CD14-positive monocyte (primary cell): ENCODE measurements at regions not wholly inside any gene's neighbourhood (a gene's known extent, or its start where the extent isn't known, plus 50 kb on each side); places are given as distances from the start of the nearest gene placed in this dataset.

Source experiments
- DNase-seq, 3 donors: peaks; one replicate each; pipeline ENCODE4 v3.0.0-alpha.2; 2011 to 2022
- H2AFZ ChIP-seq: 2 replicates; pipeline ENCODE4 v1.6.0; 2012; ENCODE audit warnings: mild to moderate bottlenecking, low read depth, low read length, inconsistent platforms; ENCODE audit not compliant: insufficient read depth, poor library complexity, severe bottlenecking
- H3K27ac ChIP-seq, 2 donors: 1 replicate in 1 of 2; 2 replicates in 1 of 2; pipeline ENCODE4 v1.5.1; 2012 to 2013; ENCODE audit warnings: low read length in 2 of 2, control low read depth in 1 of 2, inconsistent platforms in 1 of 2, low read depth in 1 of 2, mild to moderate bottlenecking in 1 of 2
- H3K27me3 ChIP-seq, 2 donors: one replicate each; pipeline versions ENCODE4 v1.6.0 to v1.6.1; 2011 to 2013; ENCODE audit warnings: low read length in 2 of 2; ENCODE audit not compliant: control insufficient read depth in 2 of 2, insufficient read depth in 2 of 2
- H3K36me3 ChIP-seq, 2 donors: replicated peaks in 1 of 2; 1 replicate in 1 of 2; 2 replicates in 1 of 2; pipeline versions ENCODE4 v1.5.1 to v1.6.1; 2012 to 2013; ENCODE audit warnings: low read length in 2 of 2, control low read depth in 1 of 2, inconsistent platforms in 1 of 2, mild to moderate bottlenecking in 1 of 2; ENCODE audit not compliant: insufficient read depth in 2 of 2, control insufficient read depth in 1 of 2
- H3K4me1 ChIP-seq, 2 donors: 1 replicate in 1 of 2; 2 replicates in 1 of 2; pipeline versions ENCODE4 v1.5.1 to v1.6.1; 2012 to 2013; ENCODE audit warnings: low read length in 2 of 2, control low read depth in 1 of 2, inconsistent platforms in 1 of 2, mild to moderate bottlenecking in 1 of 2, moderate library complexity in 1 of 2; ENCODE audit not compliant: insufficient read depth in 2 of 2, control insufficient read depth in 1 of 2
- H3K4me2 ChIP-seq: replicated peaks from 2 replicates; pipeline ENCODE3; 2012; ENCODE audit warnings: low read length, moderate library complexity, mild to moderate bottlenecking; ENCODE audit not compliant: poor library complexity, severe bottlenecking; ENCODE audit errors: extremely low read depth
- H3K4me3 ChIP-seq, 3 experiments: fragments of 200-600 bp in 1 of 3; sonication (generic) in 1 of 3; replicated peaks in 1 of 3; 1 replicate in 2 of 3; 2 replicates in 1 of 3; pipeline ENCODE4 v1.5.1; 2011 to 2013; ENCODE audit warnings: low read length in 3 of 3, mild to moderate bottlenecking in 3 of 3, control low read depth in 2 of 3, low read depth in 2 of 3, inconsistent platforms in 1 of 3, moderate library complexity in 1 of 3
- H3K79me2 ChIP-seq: 2 replicates; pipeline ENCODE4 v1.6.0; 2012; ENCODE audit warnings: mild to moderate bottlenecking, control low read depth, inconsistent platforms, low read length, moderate library complexity; ENCODE audit not compliant: insufficient read depth
- H3K9ac ChIP-seq: 2 replicates; pipeline ENCODE4 v1.6.0; 2017; ENCODE audit warnings: low read length, mild to moderate bottlenecking; ENCODE audit not compliant: insufficient read depth, poor library complexity, severe bottlenecking
- H3K9me3 ChIP-seq, 2 donors: replicated peaks in 1 of 2; 1 replicate in 1 of 2; 2 replicates in 1 of 2; pipeline versions ENCODE4 v1.5.1 to v1.6.1; 2012 to 2013; ENCODE audit warnings: low read length in 2 of 2, control low read depth in 1 of 2; ENCODE audit not compliant: control insufficient read depth in 1 of 2, insufficient read depth in 1 of 2
- H4K20me1 ChIP-seq: 2 replicates; pipeline ENCODE4 v1.6.0; 2012; ENCODE audit warnings: mild to moderate bottlenecking, low read length, control low read depth, moderate library complexity; ENCODE audit not compliant: insufficient read depth
- H3K27ac Mint-ChIP-seq, 7 donors: one replicate each; pipeline ENCODE4 v1.8.0; 2020; ENCODE audit warnings: mild to moderate bottlenecking in 7 of 7, mixed read lengths in 7 of 7, moderate library complexity in 6 of 7, inconsistent platforms in 2 of 7
- H3K27me3 Mint-ChIP-seq, 3 donors: one replicate each; pipeline ENCODE4 v1.8.0; 2021 to 2022; ENCODE audit warnings: low read depth in 3 of 3, mild to moderate bottlenecking in 3 of 3, mixed read lengths in 3 of 3, moderate library complexity in 3 of 3, inconsistent platforms in 1 of 3
- H3K36me3 Mint-ChIP-seq, 2 donors: one replicate each; pipeline ENCODE4 v1.8.0; 2020; ENCODE audit warnings: mixed read lengths in 2 of 2, inconsistent platforms in 1 of 2, mild to moderate bottlenecking in 1 of 2
- H3K4me1 Mint-ChIP-seq: one replicate; pipeline ENCODE4 v1.8.0; 2020; ENCODE audit warnings: mild to moderate bottlenecking, mixed read lengths
- H3K4me3 Mint-ChIP-seq, 2 donors: one replicate each; pipeline ENCODE4 v1.8.0; 2020; ENCODE audit warnings: mild to moderate bottlenecking in 2 of 2, mixed read lengths in 2 of 2, moderate library complexity in 1 of 2
- H3K9me3 Mint-ChIP-seq, 7 donors: one replicate each; pipeline ENCODE4 v1.8.0; 2020 to 2022; ENCODE audit warnings: mixed read lengths in 7 of 7, mild to moderate bottlenecking in 6 of 7, moderate library complexity in 6 of 7, inconsistent platforms in 2 of 7
- WGBS: methylation state at CpG from one replicate; pipeline ENCODE4 v1.1.5; 2013; ENCODE audit warnings: missing lambda C conversion rate; ENCODE audit not compliant: insufficient coverage; 5-methylcytosine and 5-hydroxymethylcytosine counted together
- intact Hi-C, 2 donors: fragments of 100-400 bp; cut with micrococcal nuclease; formaldehyde crosslinking; loops; one replicate each; pipeline versions ENCODE4 v1.15.0 to v1.15.1; 2023
- TF ChIP-seq, protein P1 (sequence below): fragments of 200-600 bp; IDR thresholded peaks from one replicate; pipeline ENCODE4 v1.8.0; 2022; ENCODE audit warnings: antibody characterized with exemption, mild to moderate bottlenecking

GRCh38 chr4:57981123-57981522 is 870.9 kb upstream of the IGFBP7 start:
- H3K36me3 Mint-ChIP-seq, result no peaks in the 10 kb centered on the region
- Histone ChIP-seq H3K4me2 (no peak overlapping the region), H3K27ac (no peak overlapping the region), H3K79me2 (no peaks in the 10 kb centered on the region), H3K27me3 (no peaks in the 10 kb centered on the region), H3K9me3 (no peaks in the 10 kb centered on the region), H3K4me3 (no peak overlapping the region), H3K4me1 (no peaks in the 10 kb centered on the region), H3K9ac (no peak overlapping the region), H4K20me1 (no peaks in the 10 kb centered on the region), H3K36me3 (no peaks in the 10 kb centered on the region), H2AFZ (no peak overlapping the region)
- intact Hi-C loops, result no loop called here
- no peak overlapping the region for H3K4me3 Mint-ChIP-seq
- WGBS, result 85% methylated on average over 2 of the region's 5 CpGs
- H3K27ac Mint-ChIP-seq, result no peak overlapping the region
- no peak for DNase-seq
- TF ChIP-seq, protein P1, sequence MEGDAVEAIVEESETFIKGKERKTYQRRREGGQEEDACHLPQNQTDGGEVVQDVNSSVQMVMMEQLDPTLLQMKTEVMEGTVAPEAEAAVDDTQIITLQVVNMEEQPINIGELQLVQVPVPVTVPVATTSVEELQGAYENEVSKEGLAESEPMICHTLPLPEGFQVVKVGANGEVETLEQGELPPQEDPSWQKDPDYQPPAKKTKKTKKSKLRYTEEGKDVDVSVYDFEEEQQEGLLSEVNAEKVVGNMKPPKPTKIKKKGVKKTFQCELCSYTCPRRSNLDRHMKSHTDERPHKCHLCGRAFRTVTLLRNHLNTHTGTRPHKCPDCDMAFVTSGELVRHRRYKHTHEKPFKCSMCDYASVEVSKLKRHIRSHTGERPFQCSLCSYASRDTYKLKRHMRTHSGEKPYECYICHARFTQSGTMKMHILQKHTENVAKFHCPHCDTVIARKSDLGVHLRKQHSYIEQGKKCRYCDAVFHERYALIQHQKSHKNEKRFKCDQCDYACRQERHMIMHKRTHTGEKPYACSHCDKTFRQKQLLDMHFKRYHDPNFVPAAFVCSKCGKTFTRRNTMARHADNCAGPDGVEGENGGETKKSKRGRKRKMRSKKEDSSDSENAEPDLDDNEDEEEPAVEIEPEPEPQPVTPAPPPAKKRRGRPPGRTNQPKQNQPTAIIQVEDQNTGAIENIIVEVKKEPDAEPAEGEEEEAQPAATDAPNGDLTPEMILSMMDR, result no peak
- no peaks in the 10 kb centered on the region for H3K9me3 Mint-ChIP-seq
- no peaks in the 10 kb centered on the region for H3K4me1 Mint-ChIP-seq
- no peaks in the 10 kb centered on the region for H3K27me3 Mint-ChIP-seq

DNA sequence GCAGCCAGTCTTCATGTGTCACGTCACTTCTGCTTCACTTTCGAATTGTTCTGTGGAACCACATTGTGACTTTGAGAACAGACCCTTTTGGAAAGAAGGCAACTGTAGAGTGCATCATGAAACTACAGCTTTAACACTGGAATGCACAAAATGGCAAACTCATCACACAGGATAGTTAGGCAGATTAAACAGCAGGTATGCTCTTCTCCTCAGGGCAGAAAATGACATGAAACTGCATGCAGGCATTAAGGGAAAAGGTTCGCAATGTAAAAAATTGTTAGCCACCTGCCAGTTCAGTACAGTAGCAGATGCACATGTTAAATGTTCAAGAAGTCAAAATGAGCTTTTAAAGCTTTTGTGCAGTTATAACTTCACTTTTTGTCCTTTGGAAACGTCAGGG is 864.6 kb upstream of the IGFBP7 start:
- Mint-ChIP-seq H3K4me1 (no peaks in the 10 kb centered on the region), H3K27ac (no peak overlapping the region), H3K27me3 (no peaks in the 10 kb centered on the region), H3K4me3 (no peak overlapping the region), H3K9me3 (peaks cover 0 to 5% (median 2%) of the 10 kb centered on the region in 7 donors), H3K36me3 (no peaks in the 10 kb centered on the region)
- Histone ChIP-seq H3K27ac (no peak overlapping the region), H4K20me1 (no peaks in the 10 kb centered on the region), H3K79me2 (no peaks in the 10 kb centered on the region), H3K9ac (no peak overlapping the region), H3K4me1 (no peaks in the 10 kb centered on the region), H3K9me3 (peaks cover 0 to 2% of the 10 kb centered on the region in 2 donors), H2AFZ (no peak overlapping the region), H3K27me3 (no peaks in the 10 kb centered on the region), H3K36me3 (no peaks in the 10 kb centered on the region), H3K4me3 (no peak overlapping the region), H3K4me2 (no peak overlapping the region)
- intact Hi-C loops, result no loop called here
- no peak for DNase-seq
- TF ChIP-seq, protein P1, result no peak
- WGBS, result 80% methylated on average over 3 of the region's 4 CpGs
